ENCODE measurements at regions not wholly inside any gene's neighbourhood (a gene's known extent, or its start where the extent isn't known, plus 50 kb on each side); places are given as distances from the start of the nearest gene placed in this dataset.

GRCh38 chr9:20111173-20111843, 322.5 kb upstream of the SLC24A2 start:
- H3K27ac ChIP-seq (ENCODE audit: low read depth in 2 of 2, low read length in 2 of 2): no peak overlapping the region
- H3K4me3 ChIP-seq (ENCODE audit: low read length in 2 of 2): no peak overlapping the region
- H3K27me3 ChIP-seq (ENCODE audit: control insufficient read depth in 2 of 2, insufficient read depth in 2 of 2, low read length in 2 of 2): peaks cover 0 to 3% of the 10 kb centered on the region in 2 donors
- H3K9me3 ChIP-seq (ENCODE audit: control insufficient read depth in 2 of 2, low read length in 2 of 2): no peaks in the 10 kb centered on the region
- no peak overlapping the region for H3K9ac ChIP-seq (ENCODE audit: low read depth in 1 of 2, low read length in 2 of 2)
- no peaks in the 10 kb centered on the region for H3K4me1 ChIP-seq (ENCODE audit: control insufficient read depth in 2 of 2, insufficient read depth in 2 of 2, low read length in 2 of 2)
- H3K36me3 ChIP-seq (ENCODE audit: control insufficient read depth in 2 of 2, insufficient read depth in 2 of 2, low read length in 2 of 2): no peaks in the 10 kb centered on the region

- no peak overlapping the region for H3K27ac ChIP-seq (ENCODE audit: low read depth in 2 of 2, low read length in 2 of 2)
- no peak overlapping the region for H3K9ac ChIP-seq (ENCODE audit: low read depth in 1 of 2, low read length in 2 of 2)
- no peaks in the 10 kb centered on the region for H3K36me3 ChIP-seq (ENCODE audit: control insufficient read depth in 2 of 2, insufficient read depth in 2 of 2, low read length in 2 of 2)
- no peak overlapping the region for H3K4me3 ChIP-seq (ENCODE audit: low read length in 2 of 2)
- no peaks in the 10 kb centered on the region for H3K9me3 ChIP-seq (ENCODE audit: control insufficient read depth in 2 of 2, low read length in 2 of 2)
- H3K27me3 ChIP-seq (ENCODE audit: control insufficient read depth in 2 of 2, insufficient read depth in 2 of 2, low read length in 2 of 2): no peaks in the 10 kb centered on the region
- H3K4me1 ChIP-seq (ENCODE audit: control insufficient read depth in 2 of 2, insufficient read depth in 2 of 2, low read length in 2 of 2): no peaks in the 10 kb centered on the region
These were observed 306.7 kb upstream of the SLC24A2 start for GRCh38 chr9:20095430-20096092.

- no peak overlapping the region for H3K4me3 ChIP-seq (ENCODE audit: low read length in 2 of 2)
- H3K9me3 ChIP-seq (ENCODE audit: control insufficient read depth in 2 of 2, low read length in 2 of 2): no peaks in the 10 kb centered on the region
- no peak overlapping the region for H3K9ac ChIP-seq (ENCODE audit: low read depth in 1 of 2, low read length in 2 of 2)
- no peak overlapping the region for H3K27ac ChIP-seq (ENCODE audit: low read depth in 2 of 2, low read length in 2 of 2)
- H3K27me3 ChIP-seq (ENCODE audit: control insufficient read depth in 2 of 2, insufficient read depth in 2 of 2, low read length in 2 of 2): no peaks in the 10 kb centered on the region
- no peaks in the 10 kb centered on the region for H3K4me1 ChIP-seq (ENCODE audit: control insufficient read depth in 2 of 2, insufficient read depth in 2 of 2, low read length in 2 of 2)
- no peaks in the 10 kb centered on the region for H3K36me3 ChIP-seq (ENCODE audit: control insufficient read depth in 2 of 2, insufficient read depth in 2 of 2, low read length in 2 of 2)
These were observed 303.7 kb upstream of the SLC24A2 start for GRCh38 chr9:20092561-20092960.

- no peak overlapping the region for H3K4me3 ChIP-seq (ENCODE audit: low read length in 2 of 2)
- H3K4me1 ChIP-seq (ENCODE audit: control insufficient read depth in 2 of 2, insufficient read depth in 2 of 2, low read length in 2 of 2): no peaks in the 10 kb centered on the region
- no peak overlapping the region for H3K9ac ChIP-seq (ENCODE audit: low read depth in 1 of 2, low read length in 2 of 2)
- no peak overlapping the region for H3K27ac ChIP-seq (ENCODE audit: low read depth in 2 of 2, low read length in 2 of 2)
- no peaks in the 10 kb centered on the region for H3K36me3 ChIP-seq (ENCODE audit: control insufficient read depth in 2 of 2, insufficient read depth in 2 of 2, low read length in 2 of 2)
- peaks cover 0 to 2% of the 10 kb centered on the region in 2 donors for H3K9me3 ChIP-seq (ENCODE audit: control insufficient read depth in 2 of 2, low read length in 2 of 2)
- H3K27me3 ChIP-seq (ENCODE audit: control insufficient read depth in 2 of 2, insufficient read depth in 2 of 2, low read length in 2 of 2): no peaks in the 10 kb centered on the region
These were observed 298.6 kb upstream of the SLC24A2 start for GRCh38 chr9:20087481-20087880.

- Histone ChIP-seq H3K9me3 (ENCODE audit: control insufficient read depth in 2 of 2, low read length in 2 of 2) (peaks cover 0 to 2% of the 10 kb centered on the region in 2 donors), H3K36me3 (ENCODE audit: control insufficient read depth in 2 of 2, insufficient read depth in 2 of 2, low read length in 2 of 2) (no peaks in the 10 kb centered on the region), H3K27ac (ENCODE audit: low read depth in 2 of 2, low read length in 2 of 2) (no peak overlapping the region), H3K4me3 (ENCODE audit: low read length in 2 of 2) (no peak overlapping the region), H3K4me1 (ENCODE audit: control insufficient read depth in 2 of 2, insufficient read depth in 2 of 2, low read length in 2 of 2) (no peaks in the 10 kb centered on the region), H3K9ac (ENCODE audit: low read depth in 1 of 2, low read length in 2 of 2) (no peak overlapping the region), H3K27me3 (ENCODE audit: control insufficient read depth in 2 of 2, insufficient read depth in 2 of 2, low read length in 2 of 2) (no peaks in the 10 kb centered on the region)
These were observed 297.0 kb upstream of the SLC24A2 start for GRCh38 chr9:20085842-20086241.

GRCh38 chr9:20084125-20084524, 295.3 kb upstream of the SLC24A2 start:
- Histone ChIP-seq H3K4me3 (ENCODE audit: low read length in 2 of 2) (no peak overlapping the region), H3K36me3 (ENCODE audit: control insufficient read depth in 2 of 2, insufficient read depth in 2 of 2, low read length in 2 of 2) (no peaks in the 10 kb centered on the region), H3K27ac (ENCODE audit: low read depth in 2 of 2, low read length in 2 of 2) (no peak overlapping the region), H3K27me3 (ENCODE audit: control insufficient read depth in 2 of 2, insufficient read depth in 2 of 2, low read length in 2 of 2) (no peaks in the 10 kb centered on the region), H3K4me1 (ENCODE audit: control insufficient read depth in 2 of 2, insufficient read depth in 2 of 2, low read length in 2 of 2) (no peaks in the 10 kb centered on the region), H3K9ac (ENCODE audit: low read depth in 1 of 2, low read length in 2 of 2) (no peak overlapping the region), H3K9me3 (ENCODE audit: control insufficient read depth in 2 of 2, low read length in 2 of 2) (peaks cover 0 to 2% of the 10 kb centered on the region in 2 donors)

- H3K9me3 ChIP-seq (ENCODE audit: control insufficient read depth in 2 of 2, low read length in 2 of 2): peaks cover 0 to 2% of the 10 kb centered on the region in 2 donors
- no peak overlapping the region for H3K9ac ChIP-seq (ENCODE audit: low read depth in 1 of 2, low read length in 2 of 2)
- no peak overlapping the region for H3K27ac ChIP-seq (ENCODE audit: low read depth in 2 of 2, low read length in 2 of 2)
- H3K4me1 ChIP-seq (ENCODE audit: control insufficient read depth in 2 of 2, insufficient read depth in 2 of 2, low read length in 2 of 2): no peaks in the 10 kb centered on the region
- no peak overlapping the region for H3K4me3 ChIP-seq (ENCODE audit: low read length in 2 of 2)
- no peaks in the 10 kb centered on the region for H3K27me3 ChIP-seq (ENCODE audit: control insufficient read depth in 2 of 2, insufficient read depth in 2 of 2, low read length in 2 of 2)
- no peaks in the 10 kb centered on the region for H3K36me3 ChIP-seq (ENCODE audit: control insufficient read depth in 2 of 2, insufficient read depth in 2 of 2, low read length in 2 of 2)
These were observed 294.6 kb upstream of the SLC24A2 start for GRCh38 chr9:20083390-20083789.

GRCh38 chr9:20082831-20083230, 294.0 kb upstream of the SLC24A2 start:
- Histone ChIP-seq H3K9me3 (ENCODE audit: control insufficient read depth in 2 of 2, low read length in 2 of 2) (peaks cover 0 to 2% of the 10 kb centered on the region in 2 donors), H3K9ac (ENCODE audit: low read depth in 1 of 2, low read length in 2 of 2) (no peak overlapping the region), H3K36me3 (ENCODE audit: control insufficient read depth in 2 of 2, insufficient read depth in 2 of 2, low read length in 2 of 2) (no peaks in the 10 kb centered on the region), H3K27ac (ENCODE audit: low read depth in 2 of 2, low read length in 2 of 2) (no peak overlapping the region), H3K27me3 (ENCODE audit: control insufficient read depth in 2 of 2, insufficient read depth in 2 of 2, low read length in 2 of 2) (no peaks in the 10 kb centered on the region), H3K4me1 (ENCODE audit: control insufficient read depth in 2 of 2, insufficient read depth in 2 of 2, low read length in 2 of 2) (no peaks in the 10 kb centered on the region), H3K4me3 (ENCODE audit: low read length in 2 of 2) (no peak overlapping the region)

- no peaks in the 10 kb centered on the region for H3K4me1 ChIP-seq (ENCODE audit: control insufficient read depth in 2 of 2, insufficient read depth in 2 of 2, low read length in 2 of 2)
- peaks cover 0 to 2% of the 10 kb centered on the region in 2 donors for H3K9me3 ChIP-seq (ENCODE audit: control insufficient read depth in 2 of 2, low read length in 2 of 2)
- no peaks in the 10 kb centered on the region for H3K27me3 ChIP-seq (ENCODE audit: control insufficient read depth in 2 of 2, insufficient read depth in 2 of 2, low read length in 2 of 2)
- no peak overlapping the region for H3K27ac ChIP-seq (ENCODE audit: low read depth in 2 of 2, low read length in 2 of 2)
- H3K36me3 ChIP-seq (ENCODE audit: control insufficient read depth in 2 of 2, insufficient read depth in 2 of 2, low read length in 2 of 2): no peaks in the 10 kb centered on the region
- no peak overlapping the region for H3K9ac ChIP-seq (ENCODE audit: low read depth in 1 of 2, low read length in 2 of 2)
- no peak overlapping the region for H3K4me3 ChIP-seq (ENCODE audit: low read length in 2 of 2)
These were observed 293.6 kb upstream of the SLC24A2 start for GRCh38 chr9:20082406-20082805.

GRCh38 chr9:20078246-20078645, 289.4 kb upstream of the SLC24A2 start:
- Histone ChIP-seq H3K4me3 (ENCODE audit: low read length in 2 of 2) (no peak overlapping the region), H3K9me3 (ENCODE audit: control insufficient read depth in 2 of 2, low read length in 2 of 2) (no peaks in the 10 kb centered on the region), H3K9ac (ENCODE audit: low read depth in 1 of 2, low read length in 2 of 2) (no peak overlapping the region), H3K27me3 (ENCODE audit: control insufficient read depth in 2 of 2, insufficient read depth in 2 of 2, low read length in 2 of 2) (no peaks in the 10 kb centered on the region), H3K4me1 (ENCODE audit: control insufficient read depth in 2 of 2, insufficient read depth in 2 of 2, low read length in 2 of 2) (no peaks in the 10 kb centered on the region), H3K36me3 (ENCODE audit: control insufficient read depth in 2 of 2, insufficient read depth in 2 of 2, low read length in 2 of 2) (no peaks in the 10 kb centered on the region), H3K27ac (ENCODE audit: low read depth in 2 of 2, low read length in 2 of 2) (no peak overlapping the region)

All from mucosa of rectum (tissue), 2 donors.